COLO668 (cell line): ENCODE measurements at regions not wholly inside any gene's neighbourhood (a gene's known extent, or its start where the extent isn't known, plus 50 kb on each side); places are given as distances from the start of the nearest gene placed in this dataset.

ENCODE experiments used
- DNase-seq: peaks from one replicate; lab custom pipeline; 2025; ENCODE audit not compliant: unreplicated experiment; lab: John Stamatoyannopoulos, UW

DNA sequence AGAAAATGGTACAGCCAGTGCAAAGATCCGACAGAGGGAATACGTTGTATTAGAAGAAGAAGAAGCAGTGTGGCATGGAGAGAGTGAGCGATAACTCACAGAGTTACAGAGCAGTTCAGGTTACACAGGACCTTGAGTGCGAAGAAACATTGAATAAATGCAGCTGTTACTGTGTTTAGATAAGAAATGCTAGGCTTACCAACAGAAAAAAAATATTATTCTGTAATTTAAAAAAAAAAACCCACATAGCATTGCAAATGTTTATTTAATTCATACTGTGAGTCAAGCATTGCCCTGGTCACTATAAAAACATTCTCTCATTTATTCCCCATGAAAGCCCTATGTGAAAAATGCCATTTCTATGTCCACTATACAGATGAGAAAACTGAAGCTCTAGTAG, 373.4 kb upstream of the EPHA7 start:
- no peak for DNase-seq

DNA sequence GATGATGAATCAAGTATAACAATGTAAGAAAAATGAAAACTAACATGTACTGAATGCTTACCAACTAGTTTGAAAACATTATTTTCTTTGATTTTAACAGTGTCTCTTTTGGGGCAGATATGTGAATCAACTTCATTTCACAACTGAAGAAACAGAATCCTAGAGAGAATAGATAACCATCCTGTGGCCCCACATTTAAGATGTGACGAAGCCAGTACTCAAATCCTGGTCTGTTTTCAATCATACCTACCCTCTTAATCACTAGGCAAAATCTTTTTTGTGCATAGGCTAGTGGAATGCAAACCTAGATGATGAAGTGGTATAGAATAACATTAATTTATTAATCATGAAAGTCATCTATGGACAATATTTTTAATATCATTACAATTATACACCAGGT, 371.6 kb upstream of the EPHA7 start:
- DNase-seq: no peak

DNA sequence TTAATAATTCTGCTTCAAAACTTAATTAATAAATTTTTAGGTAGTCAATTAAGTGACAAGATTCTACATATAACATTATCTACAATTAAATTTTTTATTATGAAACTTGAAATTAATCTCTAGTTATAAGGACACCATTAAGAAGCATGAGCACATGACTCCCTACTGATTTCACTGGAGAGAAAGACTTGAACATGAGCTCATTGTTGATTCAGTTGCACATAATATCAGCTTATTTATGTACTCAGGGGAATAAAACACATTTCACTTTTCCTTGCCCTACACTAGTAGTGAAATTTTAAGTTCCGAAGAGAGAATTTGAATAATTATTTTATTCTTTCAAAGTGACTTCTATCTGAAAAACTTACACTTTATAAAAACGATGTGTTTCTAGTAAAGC, 370.2 kb upstream of the EPHA7 start:
- DNase-seq: no peak

DNA sequence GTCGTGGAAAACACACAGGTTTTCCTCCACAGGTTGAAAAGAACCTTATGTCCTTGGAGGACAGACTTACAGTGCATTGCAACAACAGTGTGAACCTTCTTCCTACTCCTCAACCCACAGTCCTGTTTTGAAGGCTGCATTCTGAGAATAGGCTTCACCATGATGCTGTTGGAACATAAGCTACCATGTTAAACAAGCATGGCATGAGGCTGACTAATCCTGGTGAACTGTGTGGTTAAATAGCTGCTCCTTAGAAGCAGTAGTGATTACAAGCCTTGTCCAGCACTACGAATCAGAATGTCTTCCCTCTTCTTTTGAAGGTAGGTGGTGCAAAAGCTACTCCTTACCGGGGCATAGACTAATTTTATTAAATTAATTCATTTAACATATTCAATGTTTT, 368.5 kb upstream of the EPHA7 start:
- DNase-seq: no peak

DNA sequence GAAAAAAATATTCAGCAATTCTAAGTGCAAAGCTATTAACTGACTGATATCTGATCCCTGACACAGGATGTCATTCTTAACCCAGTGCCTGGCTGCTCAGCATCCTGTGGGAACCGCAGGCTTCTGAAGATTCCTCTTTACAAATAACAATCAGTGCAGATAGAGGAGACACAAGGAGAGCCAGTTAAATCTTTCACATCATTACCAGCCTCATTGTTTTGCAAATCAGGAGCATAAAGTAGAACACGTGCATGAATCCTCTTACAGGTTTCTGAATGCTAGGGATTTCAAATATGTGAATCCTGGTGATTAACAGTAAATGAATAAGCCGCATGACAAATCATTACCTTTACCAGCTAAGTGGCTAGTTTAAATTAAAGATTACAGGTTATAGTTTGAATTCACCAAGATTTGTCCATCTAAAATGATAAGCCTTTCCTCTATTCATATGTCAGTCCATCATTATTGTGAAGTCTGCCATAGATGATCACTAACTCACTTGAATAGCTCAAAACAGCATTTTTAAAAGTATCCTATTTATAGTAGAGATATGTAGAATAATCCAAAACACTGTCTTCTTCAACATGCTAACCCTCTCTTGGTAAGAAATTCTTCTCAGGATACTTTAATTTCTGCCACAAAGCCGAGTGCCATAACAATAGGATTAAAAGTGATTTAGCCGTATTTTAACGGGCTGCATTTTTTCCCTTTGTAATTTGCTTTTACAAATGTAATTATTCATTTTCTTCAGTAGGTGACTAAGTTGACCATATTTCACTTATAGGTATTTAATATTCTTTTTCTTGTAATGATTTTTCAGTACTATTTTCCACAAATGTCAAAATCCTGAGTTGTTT, 367.3 kb upstream of the EPHA7 start:
- DNase-seq: no peak

DNA sequence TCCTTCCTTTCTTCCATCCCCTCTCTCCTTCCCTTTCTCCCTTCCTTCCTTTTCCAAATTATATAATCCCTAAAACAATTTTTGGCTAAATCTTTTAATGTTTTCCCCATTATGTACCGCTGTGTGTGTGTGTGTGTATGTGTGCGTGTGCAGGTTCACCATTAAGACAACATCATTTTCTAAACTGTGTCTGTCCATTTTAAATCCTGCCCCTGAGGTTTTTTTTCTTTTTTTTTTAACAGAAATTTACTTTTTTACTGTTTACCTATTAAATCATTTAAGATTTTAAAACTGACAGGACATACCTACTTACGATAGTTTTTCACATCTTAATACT, 366.3 kb upstream of the EPHA7 start:
- DNase-seq: no peak

DNA sequence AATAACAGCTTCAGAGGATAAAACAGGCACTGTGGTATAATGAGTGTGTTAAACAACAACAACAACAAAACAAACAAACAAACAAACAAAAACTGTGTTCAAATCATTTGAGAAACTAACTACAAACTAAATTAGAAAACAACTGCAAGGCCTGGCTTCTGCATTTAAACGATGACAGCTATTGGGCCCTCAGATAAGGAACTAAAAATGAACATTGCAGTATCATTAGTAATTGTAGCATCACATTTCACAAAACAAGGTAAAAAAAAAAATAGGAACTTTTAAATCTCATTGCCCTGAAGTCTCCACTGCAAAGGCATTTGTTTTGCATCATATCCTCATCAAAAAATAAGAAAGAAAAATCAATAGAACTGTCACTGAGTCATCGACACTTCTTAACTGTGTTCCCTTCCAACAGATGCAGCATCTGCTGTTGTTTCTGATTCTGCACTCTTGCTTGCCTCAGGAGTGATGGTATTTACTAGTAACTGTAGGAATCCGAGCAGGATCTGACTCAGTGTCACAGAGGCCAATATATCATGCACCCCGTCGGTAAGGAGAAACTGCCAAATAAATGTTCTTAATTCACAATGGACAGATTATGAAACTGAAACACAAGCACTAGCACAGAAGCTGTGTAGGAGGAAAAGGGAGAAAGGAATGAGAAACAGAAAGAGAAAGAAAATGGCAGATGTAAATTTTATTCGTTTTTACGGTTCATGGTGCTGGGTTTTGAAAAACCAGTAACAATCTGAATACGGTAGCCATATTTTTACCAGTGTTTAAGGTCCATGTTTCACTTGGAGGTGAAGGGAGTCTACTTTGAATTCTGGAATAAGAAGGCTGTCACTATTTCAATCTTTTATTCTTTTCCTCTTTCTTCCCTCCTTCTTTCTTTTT, 365.7 kb upstream of the EPHA7 start:
- DNase-seq: no peak

DNA sequence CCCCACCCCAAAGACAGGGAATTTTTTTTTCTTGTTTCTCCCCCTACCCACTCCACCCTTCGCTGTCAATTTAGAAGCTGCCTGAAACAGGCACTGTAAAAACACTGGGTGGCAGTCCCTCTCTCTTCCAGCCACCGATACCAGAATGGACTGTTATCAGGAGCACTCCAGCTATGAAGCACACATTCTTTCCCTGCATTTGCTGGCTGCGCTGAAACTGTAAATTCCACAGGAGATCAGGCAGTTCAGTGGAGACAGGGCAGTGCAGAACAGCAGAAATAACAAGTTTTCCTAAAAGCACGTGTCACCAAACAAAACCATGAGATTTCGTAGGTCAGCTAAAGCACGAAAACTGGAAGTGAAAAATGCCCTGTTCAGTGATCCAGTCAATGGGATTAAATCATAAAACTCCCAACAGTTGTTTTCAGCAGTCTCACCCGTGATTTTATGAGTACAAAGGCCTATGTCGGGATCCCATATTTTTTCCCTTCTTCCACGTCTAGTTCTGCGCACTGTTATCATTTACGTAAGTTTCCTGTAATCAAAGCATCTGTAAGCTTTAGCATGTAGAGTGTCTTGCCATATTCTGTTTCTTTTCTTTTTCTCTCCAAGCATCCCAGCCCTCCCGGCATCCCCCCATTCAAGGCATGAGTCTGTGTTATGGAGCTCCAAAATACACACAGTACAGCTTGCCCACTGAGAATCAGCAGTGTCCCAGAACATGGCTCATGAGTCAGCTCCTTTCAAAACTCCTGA, 359.9 kb upstream of the EPHA7 start:
- no peak for DNase-seq

DNA sequence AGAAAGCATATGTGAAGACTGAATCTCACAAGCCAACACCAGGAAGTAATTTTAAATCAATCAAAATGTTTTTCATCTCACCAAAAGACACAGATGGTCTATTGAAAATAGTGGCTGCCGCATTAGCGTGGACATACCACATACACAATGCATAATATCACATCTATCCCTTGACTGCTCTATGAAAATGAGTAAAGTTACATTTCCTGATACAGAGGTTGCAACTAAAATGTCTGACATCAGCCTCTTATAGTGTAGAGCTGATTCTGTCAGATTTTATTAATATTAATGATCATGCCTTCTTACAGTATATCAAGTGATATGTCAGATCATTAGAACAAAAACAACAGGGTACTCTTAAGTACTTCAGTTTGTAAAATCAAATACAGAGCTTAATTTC, 339.8 kb upstream of the EPHA7 start:
- DNase-seq: no peak

DNA sequence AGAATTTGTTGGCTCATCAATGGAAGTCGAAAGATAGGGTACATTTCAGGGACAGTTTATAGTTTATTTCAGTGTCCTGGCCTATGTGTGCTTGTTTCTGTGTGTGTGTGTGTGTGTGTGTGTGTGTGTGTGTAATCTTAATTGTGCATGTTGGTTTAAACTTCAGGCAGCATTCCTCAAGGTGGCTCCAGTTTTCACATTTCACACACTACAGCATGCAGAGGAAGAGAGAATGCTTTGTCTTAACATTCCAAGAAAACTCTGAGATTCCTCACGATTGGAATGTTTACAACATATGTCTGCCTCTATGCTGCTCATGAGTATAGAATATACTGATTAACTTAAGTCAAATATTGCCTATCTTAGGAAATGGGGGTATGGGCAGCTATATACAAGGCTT, 332.6 kb upstream of the EPHA7 start:
- no peak for DNase-seq

DNA sequence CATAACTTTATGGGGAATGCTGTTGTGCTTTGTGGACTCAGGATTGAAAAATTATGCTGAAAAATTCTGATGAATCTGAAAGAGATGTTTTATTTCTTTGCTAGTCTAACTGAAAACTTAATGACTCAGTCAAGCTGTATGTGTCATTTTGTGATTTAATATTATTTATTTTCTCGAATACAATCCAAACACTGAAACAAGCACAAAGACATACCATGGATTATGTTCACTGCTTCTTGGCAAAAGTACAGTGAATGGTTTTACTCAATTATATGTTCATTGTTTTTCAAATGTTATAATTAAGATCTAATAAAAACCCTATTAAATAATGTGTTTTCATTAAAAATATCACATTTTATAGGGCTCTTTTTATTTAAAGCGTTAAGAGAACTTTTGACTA, 330.6 kb upstream of the EPHA7 start:
- no peak for DNase-seq

DNA sequence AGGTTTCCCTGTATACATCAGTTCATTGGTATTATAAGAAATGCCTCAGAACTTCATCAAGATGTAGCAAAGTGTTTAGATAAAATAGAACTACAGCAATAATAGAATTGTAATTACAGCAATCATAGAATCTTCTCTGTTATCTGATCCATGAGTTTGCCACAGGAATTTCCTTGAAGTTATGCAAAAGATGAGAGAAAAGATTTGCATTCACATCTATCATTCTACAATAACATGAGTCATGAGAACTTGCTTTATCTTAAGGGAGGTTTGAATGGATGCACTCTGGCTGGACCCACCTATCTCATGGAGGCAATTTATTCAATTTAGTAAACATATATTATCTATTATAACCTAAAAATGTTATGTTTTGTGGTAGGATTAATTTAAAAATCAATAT, 329.8 kb upstream of the EPHA7 start:
- no peak for DNase-seq

DNA sequence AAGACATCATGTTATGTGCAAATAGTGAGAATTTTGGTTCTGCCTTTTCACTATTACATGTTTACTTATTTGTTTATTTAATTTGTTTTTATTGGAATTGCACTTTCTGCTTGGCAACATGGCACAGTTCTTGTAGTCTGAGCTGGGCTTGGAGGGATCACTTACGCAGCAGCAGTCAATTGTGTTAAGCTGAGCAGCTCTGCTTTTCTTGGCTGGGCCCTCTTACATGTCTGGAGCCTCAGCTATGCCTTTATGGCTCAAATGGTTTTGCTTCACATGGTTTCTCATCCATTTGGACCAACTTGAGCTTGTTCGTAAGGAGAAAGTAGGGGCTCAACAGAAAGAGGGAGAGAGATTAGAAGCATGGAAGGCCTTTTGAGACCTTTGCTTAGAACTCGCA, 327.5 kb upstream of the EPHA7 start:
- no peak for DNase-seq

DNA sequence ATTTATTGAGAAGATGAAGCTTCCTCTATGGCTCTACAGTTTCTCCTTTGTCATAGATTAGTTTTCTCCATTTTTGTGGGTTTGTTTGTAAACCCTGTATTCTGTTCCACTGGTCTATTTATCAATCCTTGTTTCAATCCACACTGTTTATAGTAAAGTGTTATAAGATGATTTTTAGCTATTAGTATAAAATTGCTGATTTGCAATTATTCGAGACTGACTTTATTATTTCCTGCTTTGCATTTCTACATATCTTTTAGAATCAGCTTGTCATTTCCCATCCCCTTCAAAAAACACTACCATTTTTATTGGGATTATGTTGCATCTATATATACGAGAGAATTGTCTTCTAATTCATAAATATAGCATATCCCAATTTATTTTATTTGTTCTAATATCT, 325.9 kb upstream of the EPHA7 start:
- no peak for DNase-seq

DNA sequence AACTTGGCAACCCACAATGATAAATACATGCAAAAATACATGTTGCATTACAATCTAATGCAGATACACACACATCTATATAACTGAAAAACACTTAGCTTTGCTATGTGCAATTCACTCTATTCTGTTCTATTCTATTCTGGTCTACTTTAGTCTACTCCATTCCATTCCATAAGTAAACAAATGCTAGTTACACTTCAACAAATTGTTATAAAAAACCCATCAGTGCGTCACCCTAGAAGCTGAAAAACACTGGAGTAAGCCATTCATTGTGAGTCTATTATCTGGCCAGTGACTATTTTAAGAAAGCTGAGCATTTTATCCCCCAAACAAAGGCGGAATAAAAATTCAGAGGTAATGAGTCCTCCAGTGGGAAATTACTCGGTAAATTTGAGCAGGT, 315.7 kb upstream of the EPHA7 start:
- DNase-seq: no peak

DNA sequence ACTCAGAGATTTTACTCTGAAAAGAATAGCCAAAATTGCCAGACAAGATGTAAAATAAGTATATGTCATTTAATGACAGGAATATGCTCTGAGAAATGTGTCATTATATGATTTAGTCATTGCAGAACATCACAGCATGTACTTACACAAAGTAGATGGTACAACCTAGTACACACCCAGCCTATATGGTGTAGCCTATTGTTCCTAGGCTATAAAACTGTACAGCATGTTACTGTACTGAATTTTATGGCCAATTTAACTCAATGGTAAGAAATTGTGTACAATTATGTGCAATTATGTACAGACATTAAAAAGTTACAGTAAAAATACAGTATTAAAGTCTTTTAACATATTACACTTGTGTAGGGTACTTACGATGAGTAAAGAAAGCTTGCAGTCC, 311.9 kb upstream of the EPHA7 start:
- DNase-seq: no peak

DNA sequence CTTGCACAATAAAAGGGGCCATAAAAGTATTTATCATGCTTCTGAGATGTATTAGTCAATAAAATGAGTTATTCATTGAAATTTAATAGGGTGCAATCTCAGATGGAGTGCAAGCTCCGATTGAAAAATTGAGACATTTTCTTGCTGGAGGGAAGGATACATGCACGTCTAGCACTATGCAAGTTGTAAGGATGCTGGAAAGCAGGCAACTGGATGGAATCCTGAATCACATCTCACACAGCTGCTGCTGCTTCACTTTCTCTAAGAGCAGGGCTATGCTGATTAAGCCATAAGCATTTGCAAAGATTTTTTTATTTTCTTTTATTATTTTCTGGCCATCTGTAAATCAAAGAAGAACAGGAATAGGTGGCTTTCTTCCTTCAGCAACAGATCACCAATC, 308.8 kb upstream of the EPHA7 start:
- no peak for DNase-seq

DNA sequence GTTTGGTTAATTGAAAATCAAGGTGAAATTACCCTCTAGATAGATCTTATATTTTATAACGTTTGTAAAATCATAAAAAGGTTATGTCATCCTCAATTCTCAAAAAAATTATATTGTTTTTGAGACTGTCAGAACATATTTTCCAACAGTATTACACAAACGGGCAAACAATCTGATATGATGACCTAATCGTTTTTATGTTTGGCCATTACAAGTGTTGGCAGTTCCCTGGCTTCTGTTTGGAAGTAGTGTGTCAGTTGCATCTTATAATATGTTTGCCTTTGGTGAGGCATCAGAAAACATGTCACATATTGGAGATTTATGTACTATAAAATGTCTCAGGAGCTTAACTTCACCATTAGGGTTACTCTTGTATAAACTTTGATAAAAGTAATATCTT, 308.1 kb upstream of the EPHA7 start:
- no peak for DNase-seq

DNA sequence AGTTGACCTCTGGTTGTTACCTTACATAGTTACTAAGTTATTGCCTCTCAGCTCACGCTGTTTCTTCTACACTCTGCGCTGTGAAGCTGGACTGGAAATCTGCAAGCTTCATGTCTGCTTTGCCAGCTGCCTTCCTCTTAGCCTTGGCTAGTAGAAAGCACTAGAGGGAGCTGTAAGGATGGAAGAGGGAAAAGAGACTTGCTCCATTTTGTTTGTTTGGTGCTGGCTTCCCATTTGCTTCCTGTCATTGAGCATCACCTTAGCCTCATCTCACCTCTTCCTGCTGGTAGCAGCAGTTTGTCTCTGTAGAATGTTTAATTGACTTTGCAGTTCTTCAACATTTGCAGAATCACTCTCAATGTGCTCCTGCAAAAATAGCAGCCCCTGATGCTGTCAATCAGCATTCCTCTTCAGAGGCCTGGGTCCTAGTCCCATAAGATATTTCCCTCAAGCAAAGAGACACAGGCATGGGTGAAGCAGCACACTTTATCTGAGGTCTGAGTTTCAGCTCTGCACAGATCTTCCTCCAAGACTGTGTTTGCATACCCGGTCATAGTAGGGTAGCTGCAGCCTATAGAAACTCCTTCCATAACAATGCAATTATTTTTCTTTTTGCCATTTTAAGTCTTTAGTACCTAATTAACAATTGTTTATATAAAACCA, 302.2 kb upstream of the EPHA7 start:
- DNase-seq: peak; percentile 20

DNA sequence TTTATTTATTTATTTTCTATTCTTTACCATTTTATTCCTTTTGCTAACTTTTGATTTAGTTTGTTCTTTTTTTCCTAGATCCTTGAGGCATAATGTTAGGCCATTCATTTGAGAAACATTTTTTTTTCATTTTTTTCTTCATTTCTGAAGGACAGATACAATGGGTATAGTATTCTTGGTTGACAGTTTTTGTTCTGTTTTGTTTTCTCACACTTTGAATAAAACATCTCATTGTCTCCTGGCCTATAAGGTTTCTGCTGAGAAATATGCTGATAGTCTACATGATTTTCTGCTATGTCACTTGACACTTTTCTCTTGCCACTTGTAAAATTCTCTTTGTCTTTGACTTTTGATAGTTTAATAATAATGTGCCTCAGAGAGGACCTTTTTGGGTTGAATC, 294.6 kb upstream of the EPHA7 start:
- no peak for DNase-seq

DNA sequence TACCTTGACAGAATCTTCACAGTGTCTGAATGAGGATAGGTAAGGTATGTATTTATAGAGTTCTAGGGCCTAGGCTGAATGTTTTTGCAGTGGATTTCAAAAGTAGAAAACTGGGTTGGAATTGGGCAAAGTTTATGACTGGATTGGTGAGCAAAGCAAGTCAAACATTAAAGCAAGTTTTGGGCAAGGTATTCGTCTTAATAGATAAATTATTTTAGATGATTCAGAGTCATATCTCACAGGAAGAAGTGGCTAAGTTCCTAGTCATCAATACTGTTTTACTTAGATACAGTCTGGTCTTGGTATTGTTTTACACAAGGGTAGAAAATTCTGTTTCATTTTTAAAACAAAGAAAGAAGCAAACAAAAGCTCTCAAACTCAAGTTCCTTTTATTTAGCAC, 284.1 kb upstream of the EPHA7 start:
- DNase-seq: no peak
